Breast epithelium (tissue), 4 donors: ENCODE measurements at regions not wholly inside any gene's neighbourhood (a gene's known extent, or its start where the extent isn't known, plus 50 kb on each side); places are given as distances from the start of the nearest gene placed in this dataset.
A peak's percentile ranks its signal among the peaks of the same experiment; 100 is the strongest.

Experiments used
- DNase-seq, 2 donors: peaks; one replicate each; pipeline ENCODE4 v3.0.0-alpha.2; 2019; ENCODE audit warnings: low spot score in 2 of 2
- H3K27ac ChIP-seq, 2 donors: fragments of 200-600 bp; sonication (generic) in 1 of 2; one replicate each; pipeline ENCODE4 v1.5.1; 2016 to 2019; ENCODE audit warnings: mild to moderate bottlenecking in 1 of 2
- H3K27me3 ChIP-seq, 2 donors: fragments of 200-600 bp; sonication (generic) in 1 of 2; one replicate each; pipeline versions ENCODE4 v1.5.1 to v1.6.0; 2017 to 2019; ENCODE audit warnings: control low read depth in 1 of 2, mild to moderate bottlenecking in 1 of 2
- H3K36me3 ChIP-seq: fragments of 200-600 bp; one replicate; pipeline ENCODE4 v1.5.1; 2019
- H3K4me1 ChIP-seq, 2 donors: fragments of 200-600 bp; sonication (generic); one replicate each; pipeline ENCODE4 v1.5.1; 2016 to 2019; ENCODE audit warnings: control low read depth in 1 of 2
- H3K4me3 ChIP-seq, 3 donors: fragments of 200-600 bp; sonication (generic); 1 replicate in 2 of 3; 2 replicates in 1 of 3; pipeline ENCODE4 v1.5.1; 2016 to 2019; ENCODE audit warnings: mild to moderate bottlenecking in 3 of 3, moderate library complexity in 2 of 3
- H3K9me3 ChIP-seq, 2 donors: fragments of 200-600 bp; sonication (generic) in 1 of 2; one replicate each; pipeline ENCODE4 v1.5.1; 2016 to 2019; ENCODE audit warnings: control low read depth in 1 of 2
- POLR2A ChIP-seq: fragments of 450-650 bp; IDR thresholded peaks from one replicate; pipeline ENCODE4 v1.6.1; 2016; ENCODE audit warnings: antibody characterized with exemption, mild to moderate bottlenecking, moderate library complexity
- POLR2AphosphoS5 ChIP-seq, 3 donors: sonication (generic); formaldehyde crosslinking; IDR thresholded peaks; one replicate each; pipeline ENCODE4 v1.6.1; 2017; ENCODE audit warnings: antibody characterized with exemption in 3 of 3
- intact Hi-C: fragments of 100-400 bp; cut with DNase I; formaldehyde crosslinking; loops from one replicate; pipeline ENCODE4 v1.15.1; 2023; ENCODE audit warnings: low total_unique reads
- TF ChIP-seq, protein P1 (sequence below), 3 donors: fragments of 450-650 bp; IDR thresholded peaks; one replicate each; pipeline ENCODE4 v1.5.1; 2016 to 2017; ENCODE audit warnings: antibody characterized with exemption in 3 of 3, mild to moderate bottlenecking in 3 of 3, moderate library complexity in 3 of 3

DNA sequence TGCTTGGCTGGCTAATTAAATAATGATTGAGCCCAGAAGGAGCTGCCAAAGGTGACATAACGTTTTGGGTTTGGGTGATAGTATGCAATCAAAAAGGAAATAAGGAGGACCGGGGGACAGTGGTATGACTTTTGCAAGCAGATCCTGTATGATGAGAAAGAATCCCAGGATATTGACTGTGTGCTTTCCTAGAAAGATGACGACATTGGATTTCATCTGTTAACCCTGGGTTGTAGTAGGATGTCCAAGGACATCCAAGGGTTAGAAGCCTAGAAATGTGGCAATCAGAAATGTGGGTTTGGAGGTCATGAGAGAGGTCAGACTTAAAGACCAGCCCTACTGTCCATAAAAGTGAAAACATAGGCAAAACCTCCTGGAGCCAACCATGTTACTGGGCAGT, 50.3 kb upstream of the HMHB1 start:
- Histone ChIP-seq H3K36me3 (no peaks in the 10 kb centered on the region), H3K27ac (no peak overlapping the region), H3K4me1 (no peaks in the 10 kb centered on the region), H3K27me3 (no peaks in the 10 kb centered on the region), H3K4me3 (no peak overlapping the region), H3K9me3 (no peaks in the 10 kb centered on the region)
- intact Hi-C loops: no loop called here
- DNase-seq: no peak
- TF ChIP-seq POLR2A (no peak), POLR2AphosphoS5 (IDR thresholded peaks at IDR 0.05) (no peak)
- TF ChIP-seq, protein P1, sequence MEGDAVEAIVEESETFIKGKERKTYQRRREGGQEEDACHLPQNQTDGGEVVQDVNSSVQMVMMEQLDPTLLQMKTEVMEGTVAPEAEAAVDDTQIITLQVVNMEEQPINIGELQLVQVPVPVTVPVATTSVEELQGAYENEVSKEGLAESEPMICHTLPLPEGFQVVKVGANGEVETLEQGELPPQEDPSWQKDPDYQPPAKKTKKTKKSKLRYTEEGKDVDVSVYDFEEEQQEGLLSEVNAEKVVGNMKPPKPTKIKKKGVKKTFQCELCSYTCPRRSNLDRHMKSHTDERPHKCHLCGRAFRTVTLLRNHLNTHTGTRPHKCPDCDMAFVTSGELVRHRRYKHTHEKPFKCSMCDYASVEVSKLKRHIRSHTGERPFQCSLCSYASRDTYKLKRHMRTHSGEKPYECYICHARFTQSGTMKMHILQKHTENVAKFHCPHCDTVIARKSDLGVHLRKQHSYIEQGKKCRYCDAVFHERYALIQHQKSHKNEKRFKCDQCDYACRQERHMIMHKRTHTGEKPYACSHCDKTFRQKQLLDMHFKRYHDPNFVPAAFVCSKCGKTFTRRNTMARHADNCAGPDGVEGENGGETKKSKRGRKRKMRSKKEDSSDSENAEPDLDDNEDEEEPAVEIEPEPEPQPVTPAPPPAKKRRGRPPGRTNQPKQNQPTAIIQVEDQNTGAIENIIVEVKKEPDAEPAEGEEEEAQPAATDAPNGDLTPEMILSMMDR (IDR thresholded peaks at IDR 0.05): no peak

DNA sequence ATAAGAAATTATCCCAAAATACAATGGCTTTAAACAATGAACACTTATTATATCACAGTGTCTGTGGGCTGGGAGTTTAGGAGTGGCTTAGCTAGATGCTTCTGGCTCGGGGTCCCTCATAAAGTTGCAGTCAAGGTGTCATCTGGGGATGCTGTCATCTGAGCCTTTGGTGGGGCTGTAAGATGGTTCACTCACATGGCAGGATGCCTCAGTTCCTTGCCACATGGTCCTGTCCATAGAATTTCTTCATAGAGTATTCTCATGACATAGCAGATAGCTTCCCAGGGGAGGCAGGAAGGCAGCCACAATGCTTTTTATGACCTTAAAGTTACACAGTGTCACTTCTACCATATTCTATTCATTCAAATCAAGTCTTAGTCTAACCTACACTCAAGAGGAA, 51.2 kb upstream of the HMHB1 start:
- TF ChIP-seq, protein P1 (IDR thresholded peaks at IDR 0.05): no peak
- TF ChIP-seq POLR2AphosphoS5 (IDR thresholded peaks at IDR 0.05) (no peak), POLR2A (no peak)
- Histone ChIP-seq H3K27me3 (no peaks in the 10 kb centered on the region), H3K4me1 (no peaks in the 10 kb centered on the region), H3K4me3 (no peak overlapping the region), H3K9me3 (no peaks in the 10 kb centered on the region), H3K27ac (no peak overlapping the region), H3K36me3 (no peaks in the 10 kb centered on the region)
- DNase-seq: no peak
- intact Hi-C loops: no loop called here

DNA sequence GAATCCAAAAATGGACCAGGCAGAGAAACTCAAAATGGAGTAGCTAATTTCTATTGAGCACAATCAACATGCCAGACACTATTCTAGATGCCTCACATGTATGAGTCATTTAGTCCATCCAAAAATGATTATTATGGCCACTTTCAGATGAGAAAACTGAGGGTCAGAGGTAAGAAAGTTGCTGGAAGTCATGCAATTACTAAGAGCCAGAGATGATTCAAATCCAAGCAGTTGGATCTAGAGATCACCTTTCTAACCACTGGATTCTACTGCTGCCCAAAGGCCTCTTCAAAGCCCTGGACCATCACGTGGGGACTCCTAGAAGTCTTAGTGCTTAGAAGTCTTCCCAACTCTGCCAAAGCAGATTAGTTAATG, 51.8 kb upstream of the HMHB1 start:
- H3K36me3 ChIP-seq: no peaks in the 10 kb centered on the region
- no peak overlapping the region for H3K27ac ChIP-seq
- no peak overlapping the region for H3K4me3 ChIP-seq
- no peaks in the 10 kb centered on the region for H3K27me3 ChIP-seq
- no peaks in the 10 kb centered on the region for H3K9me3 ChIP-seq
- H3K4me1 ChIP-seq: no peaks in the 10 kb centered on the region
- no peak for DNase-seq
- intact Hi-C loops: no loop called here
- TF ChIP-seq, protein P1 (IDR thresholded peaks at IDR 0.05): no peak
- TF ChIP-seq POLR2A (no peak), POLR2AphosphoS5 (IDR thresholded peaks at IDR 0.05) (no peak)

DNA sequence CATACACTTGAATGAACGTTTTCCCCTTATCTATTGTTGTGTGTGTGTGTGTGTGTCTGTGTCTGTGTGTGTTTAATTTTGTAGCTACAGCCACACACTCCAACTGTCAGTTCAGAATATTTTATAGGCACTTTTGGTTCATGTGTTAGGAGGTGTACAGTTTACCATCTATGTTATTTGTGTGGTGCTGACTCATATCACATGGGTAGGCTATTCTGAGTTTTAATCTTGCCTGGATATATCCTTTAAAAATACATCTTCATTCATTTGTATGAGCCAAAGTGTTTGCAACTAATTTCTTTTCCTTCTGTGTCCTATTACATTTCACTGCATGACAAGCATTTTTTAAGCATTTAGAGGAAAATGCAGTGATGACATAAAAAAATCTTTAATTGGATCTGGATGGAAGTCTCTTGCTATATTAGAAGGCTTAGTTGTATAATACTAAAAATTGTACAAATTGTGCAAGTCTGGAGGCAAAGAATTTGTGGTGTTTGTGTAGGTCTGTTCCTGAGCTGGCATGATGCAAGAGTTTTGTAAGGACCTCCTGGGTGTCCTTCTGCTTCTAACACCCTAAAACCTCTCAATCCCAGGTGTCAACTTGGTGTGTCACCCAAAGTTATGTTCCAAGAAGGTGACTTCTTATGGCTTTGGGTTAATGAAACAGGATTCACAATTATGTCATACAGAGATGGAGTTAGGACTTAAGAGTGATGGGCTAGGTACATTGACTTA, 52.4 kb upstream of the HMHB1 start:
- intact Hi-C loops: no loop called here
- peak overlapping the region in 1 of 2 donors; percentile 21 for H3K27ac ChIP-seq
- H3K9me3 ChIP-seq: no peaks in the 10 kb centered on the region
- no peaks in the 10 kb centered on the region for H3K36me3 ChIP-seq
- DNase-seq: no peak
- no peak overlapping the region for H3K4me3 ChIP-seq
- H3K27me3 ChIP-seq: no peaks in the 10 kb centered on the region
- no peaks in the 10 kb centered on the region for H3K4me1 ChIP-seq
- no peak for TF ChIP-seq POLR2AphosphoS5 (IDR thresholded peaks at IDR 0.05)
- no peak for TF ChIP-seq POLR2A
- TF ChIP-seq, protein P1 (IDR thresholded peaks at IDR 0.05): no peak

DNA sequence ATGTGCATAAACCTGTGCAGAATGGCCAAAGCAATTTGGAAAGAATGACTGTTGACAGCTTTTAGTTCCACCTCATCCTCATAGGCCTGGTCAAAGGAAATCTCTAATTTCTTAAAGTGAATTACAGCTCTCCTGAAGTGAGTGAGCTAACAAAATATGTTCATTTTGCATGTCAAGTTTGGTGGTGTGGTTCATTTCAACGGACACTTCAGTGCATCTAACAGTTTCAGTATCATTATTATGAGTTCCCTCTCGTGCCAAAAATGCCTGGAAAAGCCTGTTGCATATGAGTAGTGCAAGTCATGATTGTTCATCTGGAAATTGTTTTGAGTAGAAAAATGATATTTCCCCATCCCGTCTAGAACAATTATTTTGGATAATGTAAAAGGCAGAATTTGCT, 53.2 kb upstream of the HMHB1 start:
- Histone ChIP-seq H3K27ac (no peak overlapping the region), H3K4me3 (no peak overlapping the region), H3K36me3 (no peaks in the 10 kb centered on the region), H3K27me3 (no peaks in the 10 kb centered on the region), H3K4me1 (no peaks in the 10 kb centered on the region), H3K9me3 (no peaks in the 10 kb centered on the region)
- TF ChIP-seq POLR2A (no peak), POLR2AphosphoS5 (IDR thresholded peaks at IDR 0.05) (no peak)
- TF ChIP-seq, protein P1 (IDR thresholded peaks at IDR 0.05): no peak
- intact Hi-C loops: no loop called here
- no peak for DNase-seq
